ENCODE measurements at regions not wholly inside any gene's neighbourhood (a gene's known extent, or its start where the extent isn't known, plus 50 kb on each side); places are given as distances from the start of the nearest gene placed in this dataset.

GRCh38 chrX:140065961-140066662, 100.8 kb upstream of the CXorf66 start:
- H3K27me3 ChIP-seq (ENCODE audit: insufficient read depth, low read length, poor library complexity, severe bottlenecking): no peaks in the 10 kb centered on the region
- no peaks in the 10 kb centered on the region for H3K9me2 ChIP-seq (replicated peaks; ENCODE audit: low read depth, low read length)
- H3K4me3 ChIP-seq (ENCODE audit: low read length, poor library complexity, severe bottlenecking): no peak overlapping the region
- no peaks in the 10 kb centered on the region for H3K36me3 ChIP-seq (ENCODE audit: insufficient read depth, low read length)
- no peak for TF ChIP-seq EZH2phosphoT487 (IDR thresholded peaks at IDR 0.05; ENCODE audit: borderline replicate concordance)
- TF ChIP-seq, protein P1, sequence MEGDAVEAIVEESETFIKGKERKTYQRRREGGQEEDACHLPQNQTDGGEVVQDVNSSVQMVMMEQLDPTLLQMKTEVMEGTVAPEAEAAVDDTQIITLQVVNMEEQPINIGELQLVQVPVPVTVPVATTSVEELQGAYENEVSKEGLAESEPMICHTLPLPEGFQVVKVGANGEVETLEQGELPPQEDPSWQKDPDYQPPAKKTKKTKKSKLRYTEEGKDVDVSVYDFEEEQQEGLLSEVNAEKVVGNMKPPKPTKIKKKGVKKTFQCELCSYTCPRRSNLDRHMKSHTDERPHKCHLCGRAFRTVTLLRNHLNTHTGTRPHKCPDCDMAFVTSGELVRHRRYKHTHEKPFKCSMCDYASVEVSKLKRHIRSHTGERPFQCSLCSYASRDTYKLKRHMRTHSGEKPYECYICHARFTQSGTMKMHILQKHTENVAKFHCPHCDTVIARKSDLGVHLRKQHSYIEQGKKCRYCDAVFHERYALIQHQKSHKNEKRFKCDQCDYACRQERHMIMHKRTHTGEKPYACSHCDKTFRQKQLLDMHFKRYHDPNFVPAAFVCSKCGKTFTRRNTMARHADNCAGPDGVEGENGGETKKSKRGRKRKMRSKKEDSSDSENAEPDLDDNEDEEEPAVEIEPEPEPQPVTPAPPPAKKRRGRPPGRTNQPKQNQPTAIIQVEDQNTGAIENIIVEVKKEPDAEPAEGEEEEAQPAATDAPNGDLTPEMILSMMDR (conservative IDR thresholded peaks at IDR 0.05; ENCODE audit: low read length): no peak
- no peaks in the 10 kb centered on the region for H3K9me3 ChIP-seq (ENCODE audit: insufficient read depth, low read depth, low read length)
- H3K79me2 ChIP-seq (ENCODE audit: insufficient read depth, low read length): no peaks in the 10 kb centered on the region
- H3F3A ChIP-seq (ENCODE audit: low read depth): no peaks in the 10 kb centered on the region
- H3K4me1 ChIP-seq (ENCODE audit: insufficient read depth, low read length, poor library complexity, severe bottlenecking): no peaks in the 10 kb centered on the region
- H3K4me2 ChIP-seq (ENCODE audit: low read depth, low read length, poor library complexity, severe bottlenecking): no peak overlapping the region
- no peak overlapping the region for H2AFZ ChIP-seq (ENCODE audit: low read length)
- no peak overlapping the region for H3K9ac ChIP-seq (ENCODE audit: low read depth, low read length, poor library complexity, severe bottlenecking)
- no peaks in the 10 kb centered on the region for H4K20me1 ChIP-seq (ENCODE audit: insufficient read depth, low read length, poor library complexity, severe bottlenecking)

DNA sequence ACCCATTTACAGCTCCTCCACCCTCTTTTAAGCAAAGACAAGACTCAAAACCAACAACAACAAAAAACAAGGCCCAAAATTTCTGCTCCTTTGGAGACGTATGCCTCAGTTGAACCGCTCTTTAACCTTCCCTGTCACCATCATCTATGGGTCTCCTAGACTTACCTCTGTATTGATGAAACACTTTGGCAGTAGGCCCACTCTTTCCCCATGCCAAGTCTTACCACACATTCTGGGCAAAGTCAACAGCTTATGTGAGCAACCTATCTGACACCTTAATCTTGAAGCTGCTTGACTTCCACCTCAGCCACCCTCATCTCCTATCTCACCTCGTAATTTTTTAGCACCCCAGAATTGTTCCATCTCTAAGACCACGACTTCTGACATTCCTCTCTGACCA, 99.7 kb upstream of the CXorf66 start:
- H3K9me3 ChIP-seq (ENCODE audit: insufficient read depth, low read depth, low read length): no peaks in the 10 kb centered on the region
- no peak overlapping the region for H3K9ac ChIP-seq (ENCODE audit: low read depth, low read length, poor library complexity, severe bottlenecking)
- no peak overlapping the region for H3K4me2 ChIP-seq (ENCODE audit: low read depth, low read length, poor library complexity, severe bottlenecking)

GRCh38 chrX:140057001-140057411, 91.7 kb upstream of the CXorf66 start:
- H3F3A ChIP-seq (ENCODE audit: low read depth): no peaks in the 10 kb centered on the region
- no peaks in the 10 kb centered on the region for H4K20me1 ChIP-seq (ENCODE audit: insufficient read depth, low read length, poor library complexity, severe bottlenecking)
- H3K4me1 ChIP-seq (ENCODE audit: insufficient read depth, low read length, poor library complexity, severe bottlenecking): no peaks in the 10 kb centered on the region
- no peaks in the 10 kb centered on the region for H3K36me3 ChIP-seq (ENCODE audit: insufficient read depth, low read length)
- H2AFZ ChIP-seq (ENCODE audit: low read length): no peak overlapping the region
- no peak overlapping the region for H3K4me3 ChIP-seq (ENCODE audit: low read length, poor library complexity, severe bottlenecking)
- no peak for TF ChIP-seq EZH2phosphoT487 (IDR thresholded peaks at IDR 0.05; ENCODE audit: borderline replicate concordance)
- TF ChIP-seq, protein P1 (conservative IDR thresholded peaks at IDR 0.05; ENCODE audit: low read length): peak; percentile 61
- H3K9me3 ChIP-seq (ENCODE audit: insufficient read depth, low read depth, low read length): no peaks in the 10 kb centered on the region
- H3K9me2 ChIP-seq (replicated peaks; ENCODE audit: low read depth, low read length): no peaks in the 10 kb centered on the region
- H3K79me2 ChIP-seq (ENCODE audit: insufficient read depth, low read length): no peaks in the 10 kb centered on the region
- H3K27me3 ChIP-seq (ENCODE audit: insufficient read depth, low read length, poor library complexity, severe bottlenecking): no peaks in the 10 kb centered on the region
- no peak overlapping the region for H3K9ac ChIP-seq (ENCODE audit: low read depth, low read length, poor library complexity, severe bottlenecking)
- H3K4me2 ChIP-seq (ENCODE audit: low read depth, low read length, poor library complexity, severe bottlenecking): no peak overlapping the region

More for the DNA sequence above, 99.7 kb upstream of the CXorf66 start:
- no peaks in the 10 kb centered on the region for H3K79me2 ChIP-seq (ENCODE audit: insufficient read depth, low read length)
- no peaks in the 10 kb centered on the region for H4K20me1 ChIP-seq (ENCODE audit: insufficient read depth, low read length, poor library complexity, severe bottlenecking)
- no peaks in the 10 kb centered on the region for H3K36me3 ChIP-seq (ENCODE audit: insufficient read depth, low read length)
- no peaks in the 10 kb centered on the region for H3K4me1 ChIP-seq (ENCODE audit: insufficient read depth, low read length, poor library complexity, severe bottlenecking)
- H3F3A ChIP-seq (ENCODE audit: low read depth): no peaks in the 10 kb centered on the region
- TF ChIP-seq EZH2phosphoT487 (IDR thresholded peaks at IDR 0.05; ENCODE audit: borderline replicate concordance): no peak
- TF ChIP-seq, protein P1 (conservative IDR thresholded peaks at IDR 0.05; ENCODE audit: low read length): no peak
- H3K27me3 ChIP-seq (ENCODE audit: insufficient read depth, low read length, poor library complexity, severe bottlenecking): no peaks in the 10 kb centered on the region
- H3K9me2 ChIP-seq (replicated peaks; ENCODE audit: low read depth, low read length): no peaks in the 10 kb centered on the region
- H3K4me3 ChIP-seq (ENCODE audit: low read length, poor library complexity, severe bottlenecking): no peak overlapping the region
- no peak overlapping the region for H2AFZ ChIP-seq (ENCODE audit: low read length)
